ENCODE measurements at regions not wholly inside any gene's neighbourhood (a gene's known extent, or its start where the extent isn't known, plus 50 kb on each side); places are given as distances from the start of the nearest gene placed in this dataset.

DNA sequence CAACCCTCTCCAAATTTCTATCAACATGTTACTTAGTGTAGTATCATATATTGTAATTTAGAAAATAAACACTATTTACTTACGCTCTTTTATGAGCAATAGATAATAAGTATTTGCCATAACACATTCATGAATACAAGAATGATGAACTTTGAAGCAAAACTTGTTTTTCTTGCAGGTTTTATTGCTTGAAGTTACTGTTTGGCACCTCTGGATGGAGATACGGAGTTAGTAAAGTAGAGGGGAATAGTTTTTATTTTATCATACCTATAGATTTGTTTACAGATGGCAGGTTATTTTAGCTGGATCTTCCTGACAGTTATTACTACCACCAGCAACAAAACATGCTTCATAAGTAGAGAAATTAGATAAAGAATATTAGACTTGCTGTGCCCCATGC, 274.2 kb upstream of the LRRTM4 start (continued):
- TF ChIP-seq NR1H2 (CRISPR knock-in tag; IDR thresholded peaks at IDR 0.05), result no peak
- TF ChIP-seq, protein P1, sequence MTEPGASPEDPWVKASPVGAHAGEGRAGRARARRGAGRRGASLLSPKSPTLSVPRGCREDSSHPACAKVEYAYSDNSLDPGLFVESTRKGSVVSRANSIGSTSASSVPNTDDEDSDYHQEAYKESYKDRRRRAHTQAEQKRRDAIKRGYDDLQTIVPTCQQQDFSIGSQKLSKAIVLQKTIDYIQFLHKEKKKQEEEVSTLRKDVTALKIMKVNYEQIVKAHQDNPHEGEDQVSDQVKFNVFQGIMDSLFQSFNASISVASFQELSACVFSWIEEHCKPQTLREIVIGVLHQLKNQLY (CRISPR knock-in tag; IDR thresholded peaks at IDR 0.05), result no peak
- no peak for TF ChIP-seq GABPB1 (CRISPR knock-in tag; IDR thresholded peaks at IDR 0.05)
- TF ChIP-seq OVOL2 (CRISPR knock-in tag; IDR thresholded peaks at IDR 0.05; ENCODE audit: borderline replicate concordance), result no peak

DNA sequence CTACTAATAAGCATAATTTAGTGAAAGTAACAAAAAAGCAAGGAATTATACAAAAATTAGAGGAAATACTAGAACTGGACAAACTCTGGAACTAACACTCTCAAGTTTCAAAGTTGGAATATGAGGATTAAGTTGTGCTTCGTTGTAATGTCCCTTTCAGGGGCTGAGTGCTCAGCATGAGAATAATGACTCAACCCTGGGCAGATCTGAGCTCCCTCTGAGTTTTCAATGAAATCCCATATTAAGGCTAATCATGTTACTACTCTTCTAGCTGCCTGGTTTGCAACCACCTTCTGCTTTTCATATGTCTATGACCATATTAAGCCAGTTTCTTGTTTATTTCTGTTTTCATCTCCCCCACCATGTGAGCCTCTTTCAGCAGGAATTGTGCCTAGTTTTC, 274.9 kb upstream of the LRRTM4 start:
- POLR2A ChIA-PET, result no interaction called here
- ATAC-seq, result peak; percentile 68; the same call in 1 of the 2 replicates
- H3K4me1 Mint-ChIP-seq, result peaks cover 12% of the 10 kb centered on the region
- H3K36me3 Mint-ChIP-seq, result peaks cover 4% of the 10 kb centered on the region; the same call in 1 of the 2 replicates
- CTCF ChIA-PET, result no interaction called here
- H3K4me3 Mint-ChIP-seq, result no peak overlapping the region
- H3K27ac Mint-ChIP-seq, result no peak overlapping the region
- DNase-seq (ENCODE audit: low spot score), result no peak
- TF ChIP-seq, protein P2, sequence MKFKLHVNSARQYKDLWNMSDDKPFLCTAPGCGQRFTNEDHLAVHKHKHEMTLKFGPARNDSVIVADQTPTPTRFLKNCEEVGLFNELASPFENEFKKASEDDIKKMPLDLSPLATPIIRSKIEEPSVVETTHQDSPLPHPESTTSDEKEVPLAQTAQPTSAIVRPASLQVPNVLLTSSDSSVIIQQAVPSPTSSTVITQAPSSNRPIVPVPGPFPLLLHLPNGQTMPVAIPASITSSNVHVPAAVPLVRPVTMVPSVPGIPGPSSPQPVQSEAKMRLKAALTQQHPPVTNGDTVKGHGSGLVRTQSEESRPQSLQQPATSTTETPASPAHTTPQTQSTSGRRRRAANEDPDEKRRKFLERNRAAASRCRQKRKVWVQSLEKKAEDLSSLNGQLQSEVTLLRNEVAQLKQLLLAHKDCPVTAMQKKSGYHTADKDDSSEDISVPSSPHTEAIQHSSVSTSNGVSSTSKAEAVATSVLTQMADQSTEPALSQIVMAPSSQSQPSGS (CRISPR knock-in tag; IDR thresholded peaks at IDR 0.05; ENCODE audit: borderline replicate concordance, low read depth), result no peak
- TF ChIP-seq, protein P3, sequence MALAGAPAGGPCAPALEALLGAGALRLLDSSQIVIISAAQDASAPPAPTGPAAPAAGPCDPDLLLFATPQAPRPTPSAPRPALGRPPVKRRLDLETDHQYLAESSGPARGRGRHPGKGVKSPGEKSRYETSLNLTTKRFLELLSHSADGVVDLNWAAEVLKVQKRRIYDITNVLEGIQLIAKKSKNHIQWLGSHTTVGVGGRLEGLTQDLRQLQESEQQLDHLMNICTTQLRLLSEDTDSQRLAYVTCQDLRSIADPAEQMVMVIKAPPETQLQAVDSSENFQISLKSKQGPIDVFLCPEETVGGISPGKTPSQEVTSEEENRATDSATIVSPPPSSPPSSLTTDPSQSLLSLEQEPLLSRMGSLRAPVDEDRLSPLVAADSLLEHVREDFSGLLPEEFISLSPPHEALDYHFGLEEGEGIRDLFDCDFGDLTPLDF (CRISPR knock-in tag; IDR thresholded peaks at IDR 0.05), result no peak
- TF ChIP-seq CBFB (CRISPR knock-in tag; IDR thresholded peaks at IDR 0.05; ENCODE audit: low read depth), result no peak
- TF ChIP-seq, protein P1 (CRISPR knock-in tag; IDR thresholded peaks at IDR 0.05), result no peak
- TF ChIP-seq, protein P4, sequence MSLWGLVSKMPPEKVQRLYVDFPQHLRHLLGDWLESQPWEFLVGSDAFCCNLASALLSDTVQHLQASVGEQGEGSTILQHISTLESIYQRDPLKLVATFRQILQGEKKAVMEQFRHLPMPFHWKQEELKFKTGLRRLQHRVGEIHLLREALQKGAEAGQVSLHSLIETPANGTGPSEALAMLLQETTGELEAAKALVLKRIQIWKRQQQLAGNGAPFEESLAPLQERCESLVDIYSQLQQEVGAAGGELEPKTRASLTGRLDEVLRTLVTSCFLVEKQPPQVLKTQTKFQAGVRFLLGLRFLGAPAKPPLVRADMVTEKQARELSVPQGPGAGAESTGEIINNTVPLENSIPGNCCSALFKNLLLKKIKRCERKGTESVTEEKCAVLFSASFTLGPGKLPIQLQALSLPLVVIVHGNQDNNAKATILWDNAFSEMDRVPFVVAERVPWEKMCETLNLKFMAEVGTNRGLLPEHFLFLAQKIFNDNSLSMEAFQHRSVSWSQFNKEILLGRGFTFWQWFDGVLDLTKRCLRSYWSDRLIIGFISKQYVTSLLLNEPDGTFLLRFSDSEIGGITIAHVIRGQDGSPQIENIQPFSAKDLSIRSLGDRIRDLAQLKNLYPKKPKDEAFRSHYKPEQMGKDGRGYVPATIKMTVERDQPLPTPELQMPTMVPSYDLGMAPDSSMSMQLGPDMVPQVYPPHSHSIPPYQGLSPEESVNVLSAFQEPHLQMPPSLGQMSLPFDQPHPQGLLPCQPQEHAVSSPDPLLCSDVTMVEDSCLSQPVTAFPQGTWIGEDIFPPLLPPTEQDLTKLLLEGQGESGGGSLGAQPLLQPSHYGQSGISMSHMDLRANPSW (CRISPR knock-in tag; conservative IDR thresholded peaks at IDR 0.05; ENCODE audit: low read depth), result no peak
- no peak for TF ChIP-seq HMGA2 (CRISPR knock-in tag; IDR thresholded peaks at IDR 0.05)
- TF ChIP-seq, protein P5, sequence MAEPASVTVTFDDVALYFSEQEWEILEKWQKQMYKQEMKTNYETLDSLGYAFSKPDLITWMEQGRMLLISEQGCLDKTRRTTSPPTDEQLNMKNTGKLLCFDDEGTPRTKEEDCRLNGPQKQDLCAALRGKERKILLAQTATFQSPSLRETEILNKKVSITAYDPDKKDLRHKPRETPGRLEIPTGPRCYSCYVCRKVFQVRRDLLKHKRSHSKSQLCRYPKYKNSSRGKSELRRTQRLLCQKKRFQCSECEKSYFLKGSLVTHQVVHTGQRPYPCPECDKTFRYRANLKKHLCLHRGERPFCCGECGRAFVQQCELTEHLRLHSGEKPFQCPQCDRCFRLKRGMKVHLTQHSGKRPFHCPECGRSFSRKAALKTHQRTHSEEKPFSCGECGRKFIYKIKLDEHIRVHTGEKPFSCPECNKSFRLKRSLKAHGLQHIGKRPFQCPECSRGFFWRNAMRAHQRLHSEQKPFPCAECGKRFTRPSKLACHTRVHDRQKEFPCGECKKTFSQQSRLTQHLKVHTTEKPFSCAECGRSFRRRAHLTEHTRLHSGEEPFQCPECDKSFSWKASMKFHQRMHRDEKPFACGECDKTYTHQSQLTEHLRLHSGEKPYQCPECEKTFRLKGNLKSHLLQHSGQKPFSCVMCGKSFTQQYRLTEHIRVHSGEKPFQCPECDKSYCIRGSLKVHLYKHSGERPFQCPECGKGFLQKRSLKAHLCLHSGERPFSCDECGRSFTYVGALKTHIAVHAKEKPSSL (CRISPR knock-in tag; conservative IDR thresholded peaks at IDR 0.05), result no peak
- TF ChIP-seq ZNF396 (CRISPR knock-in tag; IDR thresholded peaks at IDR 0.05; ENCODE audit: borderline replicate concordance), result no peak
- TF ChIP-seq GRHL2 (CRISPR knock-in tag; IDR thresholded peaks at IDR 0.05; ENCODE audit: insufficient replicate concordance, severe bottlenecking), result no peak
- no peak for TF ChIP-seq NR1H2 (CRISPR knock-in tag; IDR thresholded peaks at IDR 0.05)
- TF ChIP-seq, protein P6, sequence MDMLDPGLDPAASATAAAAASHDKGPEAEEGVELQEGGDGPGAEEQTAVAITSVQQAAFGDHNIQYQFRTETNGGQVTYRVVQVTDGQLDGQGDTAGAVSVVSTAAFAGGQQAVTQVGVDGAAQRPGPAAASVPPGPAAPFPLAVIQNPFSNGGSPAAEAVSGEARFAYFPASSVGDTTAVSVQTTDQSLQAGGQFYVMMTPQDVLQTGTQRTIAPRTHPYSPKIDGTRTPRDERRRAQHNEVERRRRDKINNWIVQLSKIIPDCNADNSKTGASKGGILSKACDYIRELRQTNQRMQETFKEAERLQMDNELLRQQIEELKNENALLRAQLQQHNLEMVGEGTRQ (CRISPR knock-in tag; IDR thresholded peaks at IDR 0.05), result no peak
- TF ChIP-seq, protein P7, sequence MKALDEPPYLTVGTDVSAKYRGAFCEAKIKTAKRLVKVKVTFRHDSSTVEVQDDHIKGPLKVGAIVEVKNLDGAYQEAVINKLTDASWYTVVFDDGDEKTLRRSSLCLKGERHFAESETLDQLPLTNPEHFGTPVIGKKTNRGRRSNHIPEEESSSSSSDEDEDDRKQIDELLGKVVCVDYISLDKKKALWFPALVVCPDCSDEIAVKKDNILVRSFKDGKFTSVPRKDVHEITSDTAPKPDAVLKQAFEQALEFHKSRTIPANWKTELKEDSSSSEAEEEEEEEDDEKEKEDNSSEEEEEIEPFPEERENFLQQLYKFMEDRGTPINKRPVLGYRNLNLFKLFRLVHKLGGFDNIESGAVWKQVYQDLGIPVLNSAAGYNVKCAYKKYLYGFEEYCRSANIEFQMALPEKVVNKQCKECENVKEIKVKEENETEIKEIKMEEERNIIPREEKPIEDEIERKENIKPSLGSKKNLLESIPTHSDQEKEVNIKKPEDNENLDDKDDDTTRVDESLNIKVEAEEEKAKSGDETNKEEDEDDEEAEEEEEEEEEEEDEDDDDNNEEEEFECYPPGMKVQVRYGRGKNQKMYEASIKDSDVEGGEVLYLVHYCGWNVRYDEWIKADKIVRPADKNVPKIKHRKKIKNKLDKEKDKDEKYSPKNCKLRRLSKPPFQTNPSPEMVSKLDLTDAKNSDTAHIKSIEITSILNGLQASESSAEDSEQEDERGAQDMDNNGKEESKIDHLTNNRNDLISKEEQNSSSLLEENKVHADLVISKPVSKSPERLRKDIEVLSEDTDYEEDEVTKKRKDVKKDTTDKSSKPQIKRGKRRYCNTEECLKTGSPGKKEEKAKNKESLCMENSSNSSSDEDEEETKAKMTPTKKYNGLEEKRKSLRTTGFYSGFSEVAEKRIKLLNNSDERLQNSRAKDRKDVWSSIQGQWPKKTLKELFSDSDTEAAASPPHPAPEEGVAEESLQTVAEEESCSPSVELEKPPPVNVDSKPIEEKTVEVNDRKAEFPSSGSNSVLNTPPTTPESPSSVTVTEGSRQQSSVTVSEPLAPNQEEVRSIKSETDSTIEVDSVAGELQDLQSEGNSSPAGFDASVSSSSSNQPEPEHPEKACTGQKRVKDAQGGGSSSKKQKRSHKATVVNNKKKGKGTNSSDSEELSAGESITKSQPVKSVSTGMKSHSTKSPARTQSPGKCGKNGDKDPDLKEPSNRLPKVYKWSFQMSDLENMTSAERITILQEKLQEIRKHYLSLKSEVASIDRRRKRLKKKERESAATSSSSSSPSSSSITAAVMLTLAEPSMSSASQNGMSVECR (CRISPR knock-in tag; IDR thresholded peaks at IDR 0.05; ENCODE audit: borderline replicate concordance), result no peak
- no peak for TF ChIP-seq CREM (CRISPR knock-in tag; IDR thresholded peaks at IDR 0.05)
- TF ChIP-seq TCF7 (CRISPR knock-in tag; IDR thresholded peaks at IDR 0.05; ENCODE audit: low read depth), result no peak
- TF ChIP-seq TEAD4 (CRISPR knock-in tag; IDR thresholded peaks at IDR 0.05), result no peak
- TF ChIP-seq, protein P8, sequence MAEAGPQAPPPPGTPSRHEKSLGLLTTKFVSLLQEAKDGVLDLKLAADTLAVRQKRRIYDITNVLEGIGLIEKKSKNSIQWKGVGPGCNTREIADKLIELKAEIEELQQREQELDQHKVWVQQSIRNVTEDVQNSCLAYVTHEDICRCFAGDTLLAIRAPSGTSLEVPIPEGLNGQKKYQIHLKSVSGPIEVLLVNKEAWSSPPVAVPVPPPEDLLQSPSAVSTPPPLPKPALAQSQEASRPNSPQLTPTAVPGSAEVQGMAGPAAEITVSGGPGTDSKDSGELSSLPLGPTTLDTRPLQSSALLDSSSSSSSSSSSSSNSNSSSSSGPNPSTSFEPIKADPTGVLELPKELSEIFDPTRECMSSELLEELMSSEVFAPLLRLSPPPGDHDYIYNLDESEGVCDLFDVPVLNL (CRISPR knock-in tag; IDR thresholded peaks at IDR 0.05; ENCODE audit: borderline replicate concordance, low read depth), result no peak
- TF ChIP-seq EMX1 (CRISPR knock-in tag; IDR thresholded peaks at IDR 0.05), result no peak
- no peak for TF ChIP-seq CREB1 (CRISPR knock-in tag; IDR thresholded peaks at IDR 0.05)
- H3K9me3 Mint-ChIP-seq, result peaks cover 9% of the 10 kb centered on the region; the same call in 1 of the 2 replicates
- no peaks in the 10 kb centered on the region for H3K27me3 Mint-ChIP-seq (ENCODE audit: low read depth)
